T1000 (cell line): ENCODE measurements at regions not wholly inside any gene's neighbourhood (a gene's known extent, or its start where the extent isn't known, plus 50 kb on each side); places are given as distances from the start of the nearest gene placed in this dataset.
"Not testable (repeated sequence)": the region's sequence is repeated elsewhere in the genome, so short reads cannot be mapped to it uniquely, and the experiment has no call there.

Experiments
- DNase-seq: peaks from one replicate; lab custom pipeline; 2025; ENCODE audit warnings: mixed read lengths; lab: John Stamatoyannopoulos, UW

DNA sequence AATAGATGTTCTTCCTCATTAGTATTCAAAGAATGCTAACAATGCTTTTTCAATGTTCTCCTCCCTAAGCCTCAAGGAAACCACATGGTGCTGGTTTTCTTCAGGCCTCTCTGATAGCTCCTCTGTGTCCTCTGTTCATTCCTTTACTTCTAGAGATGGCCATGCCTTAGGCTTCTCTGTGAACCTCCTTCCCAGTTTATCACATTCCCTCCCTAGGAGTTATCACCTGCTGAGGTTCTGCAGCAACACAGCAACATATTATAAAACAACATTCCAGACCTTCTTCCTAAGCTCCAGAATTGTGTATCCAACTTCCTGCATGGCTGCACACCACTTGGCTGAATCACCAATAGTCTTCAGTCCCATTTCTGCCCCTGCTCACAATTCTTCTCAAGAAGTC, 325.5 kb downstream of the IRS1 start:
- no peak for DNase-seq

DNA sequence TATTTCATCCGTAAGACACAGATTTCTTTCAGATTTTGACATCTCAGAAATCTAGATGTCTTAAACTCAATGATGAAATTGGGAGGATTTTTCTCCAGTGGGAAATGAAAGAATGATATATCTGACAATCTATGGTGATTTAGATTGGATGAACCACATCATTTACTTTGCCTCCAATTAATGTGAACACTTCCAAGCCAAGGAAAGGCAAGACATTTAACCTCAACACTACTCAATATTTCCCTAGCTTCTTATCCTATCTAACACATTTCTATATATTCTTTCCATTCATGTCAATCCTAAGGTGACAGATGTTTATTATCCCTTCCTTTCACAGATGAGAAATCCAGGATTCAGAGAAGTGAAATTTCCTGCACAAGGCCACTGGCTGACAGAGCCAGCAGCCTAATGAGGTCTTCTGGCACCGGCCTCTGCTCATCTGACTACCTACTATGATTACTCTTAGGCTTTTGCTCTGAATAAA, 327.6 kb downstream of the IRS1 start:
- no peak for DNase-seq

DNA sequence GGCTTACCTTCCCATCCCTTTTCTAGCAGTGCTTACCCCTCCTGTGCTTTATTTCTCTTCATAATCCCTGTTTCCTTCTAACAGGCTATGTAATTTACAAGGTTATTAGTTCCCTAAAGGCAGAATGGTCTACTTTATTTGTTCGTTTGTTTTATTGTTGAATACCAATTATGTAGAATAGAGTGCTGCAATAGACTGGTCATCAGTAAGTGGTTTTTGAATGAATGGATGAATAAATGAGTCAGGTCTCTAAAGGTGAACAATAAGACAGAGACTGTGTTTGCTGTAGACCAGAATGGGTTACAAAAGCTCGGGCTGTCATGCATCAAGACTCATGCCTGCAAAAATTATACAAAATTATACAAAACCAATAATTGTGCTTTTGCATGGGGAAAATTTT, 332.0 kb downstream of the IRS1 start:
- no peak for DNase-seq

DNA sequence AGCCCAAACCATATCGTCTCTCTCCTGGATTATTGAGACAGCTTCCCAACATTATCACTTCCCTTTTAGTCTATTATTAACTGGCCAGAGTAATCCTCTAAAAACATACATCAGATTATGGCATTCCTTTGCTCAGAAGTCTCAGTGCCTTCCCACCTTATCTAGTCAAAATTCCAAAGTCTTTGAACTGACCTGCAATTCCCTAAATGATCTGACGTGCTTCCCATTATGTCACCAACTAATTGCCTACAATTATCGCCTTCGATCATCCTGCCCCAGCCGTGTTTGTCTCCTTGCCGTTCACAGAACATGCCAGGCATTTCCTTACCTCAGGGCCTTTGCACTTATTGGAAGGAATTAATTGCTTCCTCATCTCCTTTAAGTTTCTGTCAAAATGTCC, 332.4 kb downstream of the IRS1 start:
- no peak for DNase-seq

DNA sequence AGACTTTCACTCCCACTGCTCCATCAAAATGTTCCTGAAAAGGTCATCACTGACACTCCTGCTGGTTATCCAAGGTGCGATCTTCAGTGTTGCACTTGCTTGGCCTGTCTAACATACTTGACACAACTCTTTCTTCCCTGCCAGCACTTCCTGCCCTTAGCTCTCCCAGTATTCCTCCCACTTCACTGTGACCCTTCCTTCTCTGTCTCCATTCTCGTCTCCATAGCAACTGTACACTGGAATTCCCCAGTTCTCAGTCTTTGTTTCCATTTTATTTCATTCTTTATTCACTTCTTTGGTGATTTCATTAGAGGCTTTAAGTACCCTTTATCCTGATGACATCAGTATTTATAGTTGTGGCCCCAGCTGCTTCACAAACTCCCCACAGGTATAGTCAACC, 333.0 kb downstream of the IRS1 start:
- DNase-seq = no peak

DNA sequence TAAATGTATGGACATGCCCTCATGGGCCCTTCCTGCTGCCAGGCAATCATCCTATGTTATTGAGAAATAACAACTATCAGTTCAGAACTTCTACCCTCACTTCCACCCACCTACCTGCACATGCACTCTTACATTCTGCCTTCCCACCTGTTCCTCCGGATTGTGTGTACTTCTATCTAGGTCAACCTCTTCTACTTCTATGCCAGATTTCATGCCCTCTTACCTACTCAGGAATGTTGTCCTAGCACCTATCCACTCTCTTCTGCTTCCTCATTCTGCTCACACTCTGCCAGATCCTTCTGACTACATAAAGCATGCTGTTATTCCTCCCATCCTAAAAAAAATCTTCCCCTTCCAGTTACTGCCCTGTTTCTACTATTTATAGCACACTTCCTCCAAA, 333.5 kb downstream of the IRS1 start:
- DNase-seq = no peak

DNA sequence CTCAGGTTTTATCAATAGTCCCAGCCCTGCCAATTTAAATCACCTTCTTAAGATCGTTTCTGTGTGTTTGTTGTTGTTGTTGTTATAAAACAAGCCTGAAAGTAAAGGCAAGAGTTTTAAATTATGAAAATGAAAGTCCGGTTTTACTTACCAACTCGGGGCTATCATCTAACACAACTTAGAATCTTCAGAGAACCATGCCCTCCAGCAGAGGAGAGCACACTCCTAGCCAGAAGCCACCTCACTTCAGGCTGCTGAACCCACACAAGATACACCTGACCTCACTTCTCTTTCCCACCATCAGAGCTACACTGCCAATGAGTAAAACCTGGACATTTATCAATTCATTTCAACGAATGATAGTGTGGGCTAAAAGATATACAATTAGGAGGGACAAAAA, 335.2 kb downstream of the IRS1 start:
- DNase-seq = no peak

DNA sequence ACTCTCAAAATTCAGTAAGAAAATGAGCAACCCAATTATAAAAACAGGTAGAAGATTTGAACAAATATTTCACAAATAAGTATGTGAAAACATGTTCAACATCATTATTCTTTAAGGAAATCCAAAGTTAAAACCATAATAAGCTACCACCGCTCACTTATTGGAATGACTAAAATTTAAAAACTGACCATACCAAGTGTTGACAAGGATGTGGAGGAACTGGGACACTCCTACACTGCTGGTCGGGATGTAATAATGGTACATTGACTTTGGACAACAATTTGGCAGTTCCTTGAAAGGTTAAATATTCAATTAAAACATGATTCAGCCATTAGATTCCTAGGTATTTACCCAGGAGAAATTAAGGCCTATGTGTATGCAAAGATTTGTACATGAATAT, 336.5 kb downstream of the IRS1 start:
- DNase-seq = no peak

DNA sequence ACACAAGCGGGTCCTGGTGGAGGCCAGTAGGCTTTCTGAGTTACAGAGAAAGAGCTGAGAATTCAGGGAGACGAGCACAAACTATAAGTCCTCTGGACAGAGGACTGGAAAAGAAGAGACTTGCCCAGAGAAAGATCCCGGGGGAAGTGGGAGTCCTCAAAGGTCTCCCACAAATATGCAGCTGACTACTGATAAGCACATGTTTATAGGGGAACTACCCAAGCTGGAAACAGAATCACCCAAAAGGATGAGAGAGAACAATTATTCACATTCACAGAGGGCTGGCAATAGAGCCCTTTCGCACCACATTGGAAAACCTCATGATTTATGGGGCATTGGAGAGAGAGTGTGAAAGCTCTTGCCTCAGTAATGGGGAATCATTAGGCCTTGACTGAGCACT, 337.6 kb downstream of the IRS1 start:
- DNase-seq = no peak

DNA sequence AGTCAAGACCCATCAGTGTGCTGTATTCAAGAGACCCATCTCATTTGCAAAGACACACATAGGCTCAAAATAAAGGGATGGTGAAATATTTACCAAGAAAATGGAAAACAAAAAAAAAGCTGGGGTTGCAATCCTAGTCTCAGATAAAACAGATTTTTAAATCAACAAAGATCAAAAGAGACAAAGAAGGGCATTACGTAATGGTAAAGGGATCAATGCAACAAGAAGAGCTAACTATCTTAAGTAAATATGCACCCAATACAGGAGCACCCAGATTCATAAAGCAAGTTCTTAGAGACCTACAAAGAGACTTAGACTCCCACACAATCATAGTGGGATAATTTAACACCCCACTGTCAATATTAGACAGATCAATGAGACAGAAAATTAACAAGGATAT, 343.5 kb downstream of the IRS1 start:
- DNase-seq = not testable (repeated sequence)

DNA sequence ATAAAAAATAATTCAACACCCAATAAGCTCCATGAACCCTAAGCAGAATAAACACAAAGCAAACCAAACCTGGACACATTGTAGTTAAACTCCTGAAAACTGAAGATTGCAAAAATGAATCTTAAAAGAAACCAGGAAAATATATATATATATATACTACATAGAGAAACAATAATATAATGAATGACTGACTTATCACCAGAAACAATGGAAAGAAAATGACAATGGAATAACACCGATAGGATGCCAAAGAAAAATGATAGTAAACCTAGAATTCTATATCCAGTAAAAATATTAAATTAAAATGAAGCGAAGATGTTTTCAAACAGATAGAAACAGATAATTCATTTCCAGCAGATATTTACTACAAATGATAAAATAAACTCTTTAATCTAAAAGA, 346.9 kb downstream of the IRS1 start:
- no peak for DNase-seq

DNA sequence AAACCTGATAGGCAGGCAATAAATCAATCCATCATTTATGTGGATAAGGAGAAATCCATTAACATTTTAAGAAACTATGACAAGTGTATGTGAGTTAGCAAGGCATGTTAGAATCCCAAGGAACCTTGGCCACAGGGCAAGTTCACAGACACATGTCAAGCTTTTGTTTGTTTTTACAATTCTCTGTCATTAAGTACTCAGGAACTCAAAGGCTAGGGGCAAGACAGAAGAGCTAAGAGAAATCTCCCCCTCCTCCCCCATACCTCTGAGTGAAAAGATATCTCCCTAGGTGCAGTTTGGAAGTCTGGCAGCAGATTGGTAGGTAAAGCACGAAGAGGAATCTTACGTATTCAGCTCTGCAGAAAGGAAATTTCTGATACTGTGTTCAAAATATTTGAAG, 348.1 kb downstream of the IRS1 start:
- DNase-seq = no peak

DNA sequence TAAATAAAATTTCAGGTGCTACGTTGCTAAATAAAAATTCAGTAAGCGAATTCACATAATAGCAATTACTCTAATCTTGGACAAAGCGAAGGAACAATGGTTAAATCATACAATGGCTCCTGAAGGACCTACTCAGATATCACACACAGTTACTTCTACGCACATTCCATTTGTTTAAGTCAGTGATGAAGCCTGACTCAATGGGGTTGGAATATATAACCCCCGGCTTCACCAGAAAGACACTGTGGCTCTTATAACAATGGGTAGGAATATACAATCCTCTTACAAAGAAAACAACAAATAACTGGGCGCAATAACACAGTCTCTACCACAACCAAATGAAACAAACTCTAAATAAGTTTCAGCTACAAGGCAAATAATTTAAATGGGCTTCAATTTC, 349.5 kb downstream of the IRS1 start:
- DNase-seq = no peak

DNA sequence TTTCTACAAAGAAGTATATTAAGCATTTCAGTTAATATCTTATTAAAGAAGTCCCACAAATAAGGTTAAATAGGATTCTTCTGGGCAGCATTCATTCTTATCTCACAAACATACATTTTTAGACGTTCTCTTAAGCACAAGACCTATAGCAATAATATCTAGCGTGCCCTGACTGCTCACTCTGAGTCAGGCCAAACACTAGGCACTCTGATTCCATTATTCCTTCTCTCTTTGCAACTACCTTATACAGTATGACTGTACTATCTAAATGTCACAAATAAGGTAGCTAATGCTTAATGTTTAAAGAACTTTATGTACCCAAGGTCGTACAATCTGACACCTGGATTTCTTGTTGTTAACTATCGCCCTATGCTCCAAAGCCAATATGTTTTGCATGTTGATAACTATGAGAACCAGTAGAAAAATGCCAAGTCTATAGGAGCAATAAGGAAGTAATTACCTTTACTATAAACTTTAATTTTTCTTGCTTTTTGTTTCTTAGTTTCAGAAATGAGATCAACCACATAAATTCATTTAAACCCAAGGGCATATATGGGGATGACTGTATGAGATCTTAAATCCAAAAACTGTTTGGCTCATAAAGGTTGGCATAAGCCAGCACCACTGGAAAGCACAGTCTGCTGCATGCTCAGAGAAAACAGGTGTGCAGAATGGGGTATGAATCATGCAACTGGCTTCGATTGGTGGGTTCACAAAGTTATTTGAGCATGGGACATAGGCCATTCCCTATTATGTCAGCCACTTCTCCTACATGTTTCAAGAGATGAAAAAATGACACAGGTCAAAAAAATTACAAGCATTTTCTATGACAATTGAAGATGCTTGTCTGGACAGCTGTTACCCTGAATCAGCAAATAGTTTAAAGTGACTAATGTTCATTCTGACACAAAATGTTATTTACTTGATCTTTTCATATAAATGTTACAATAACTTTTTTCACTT, 352.0 kb downstream of the IRS1 start:
- DNase-seq = no peak

DNA sequence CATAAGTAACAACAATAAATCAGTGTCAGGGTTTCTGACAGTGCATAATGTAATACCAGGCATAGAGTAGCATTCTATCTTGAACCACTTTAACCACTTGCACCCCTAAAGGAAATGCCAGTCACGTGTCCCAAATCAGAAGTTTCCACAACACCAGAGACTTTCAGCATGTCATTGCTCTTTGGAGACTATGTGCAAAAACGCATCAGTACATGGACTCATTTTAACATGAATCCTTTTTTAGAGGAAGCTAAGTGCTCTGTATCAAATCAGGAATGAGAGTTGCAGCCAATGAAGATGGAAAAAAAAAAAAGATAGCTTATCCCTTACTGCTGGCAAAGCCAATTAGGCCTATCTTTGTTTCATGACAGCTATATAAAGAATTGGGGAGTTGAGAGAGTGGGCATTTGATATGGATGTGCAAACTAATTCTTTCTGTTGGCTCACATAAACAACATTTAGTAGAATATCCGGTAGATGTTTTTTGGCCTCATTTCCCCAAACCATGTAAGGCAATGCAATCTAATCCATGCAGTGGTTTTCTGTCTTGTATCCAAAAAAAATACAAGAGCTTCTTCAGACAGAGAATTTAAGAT, 353.1 kb downstream of the IRS1 start:
- no peak for DNase-seq

DNA sequence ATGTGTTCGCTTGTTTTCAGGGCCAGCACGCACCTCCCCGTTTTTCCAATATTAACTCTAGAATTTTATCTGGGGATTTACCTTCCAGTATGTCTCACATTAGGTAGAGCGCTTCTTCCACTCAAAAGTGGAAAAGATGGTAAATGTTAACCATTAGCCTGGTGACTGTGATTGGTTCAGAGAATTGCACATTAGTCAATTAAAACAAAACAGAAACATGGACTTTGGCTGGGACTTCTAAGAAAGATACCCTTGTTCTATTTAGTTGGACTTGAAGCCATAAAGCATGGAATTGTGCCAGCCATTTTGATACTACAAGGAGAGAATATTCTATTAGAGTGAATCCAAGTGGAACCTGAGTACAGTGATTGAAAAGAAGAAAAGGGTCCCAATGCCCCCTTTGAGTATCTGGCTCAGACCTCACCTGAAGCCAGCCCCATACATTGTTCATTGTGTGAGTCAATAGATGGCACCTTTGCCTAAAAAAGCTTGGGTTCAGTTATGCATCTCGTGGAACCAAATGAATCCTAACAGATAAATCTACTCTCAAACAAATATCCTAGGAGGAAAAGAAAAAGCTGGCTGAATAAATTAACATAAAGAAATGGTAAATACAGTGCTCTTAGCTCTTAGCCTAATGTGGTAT, 354.3 kb downstream of the IRS1 start:
- no peak for DNase-seq

DNA sequence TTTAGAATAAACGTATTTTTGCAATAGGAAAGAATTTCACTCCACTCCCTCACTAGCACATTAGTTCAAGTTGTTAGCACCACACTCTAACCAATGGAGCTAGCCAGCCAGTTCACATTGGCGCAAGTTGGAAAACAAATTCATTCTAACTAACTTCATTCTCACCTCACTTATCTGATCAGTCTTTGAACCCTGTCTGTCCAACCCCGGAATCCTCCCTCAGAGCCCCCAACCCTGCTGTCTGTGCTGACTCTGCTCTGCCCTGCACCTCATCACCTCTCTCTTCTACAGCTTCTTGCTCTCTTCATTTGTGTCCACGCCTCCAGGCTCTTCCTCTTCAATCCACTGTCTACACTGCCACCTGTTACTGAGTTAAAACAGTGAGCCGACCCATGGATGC, 356.5 kb downstream of the IRS1 start:
- DNase-seq = no peak

DNA sequence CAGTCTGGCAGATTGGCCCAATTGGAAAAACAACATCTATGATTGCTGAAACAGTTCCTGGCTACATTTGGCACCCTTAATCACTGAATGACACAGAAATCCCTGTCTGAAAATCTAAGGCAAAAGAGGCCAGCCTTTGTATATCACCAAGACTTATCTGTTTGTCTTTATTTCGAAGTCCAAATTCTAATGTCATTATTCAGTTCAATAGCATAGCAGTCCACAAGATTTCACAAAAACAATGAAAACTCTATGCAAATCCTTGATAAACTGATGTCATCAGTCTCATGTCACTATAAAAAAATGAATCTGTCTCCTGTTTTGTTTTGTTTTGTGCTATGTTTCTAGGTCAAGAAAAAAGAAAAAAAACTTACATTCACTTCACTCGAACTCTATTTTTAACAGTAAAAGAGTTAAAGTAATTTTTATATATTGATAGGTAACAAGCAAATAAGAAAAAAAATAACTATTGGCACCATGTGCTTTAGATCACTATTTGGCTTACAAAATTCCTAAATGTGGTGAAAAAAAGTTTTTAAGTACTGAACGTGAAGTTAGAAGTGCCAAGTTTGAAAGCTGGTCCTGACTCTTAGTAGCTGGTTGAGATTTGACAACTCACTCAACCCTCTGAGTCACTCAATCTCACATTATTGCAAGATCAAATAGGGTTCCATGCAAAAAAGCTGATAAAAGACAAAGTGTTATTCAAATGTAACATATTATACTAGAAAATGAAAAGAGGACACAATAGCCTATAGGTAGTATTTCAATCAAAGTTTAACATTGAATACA, 359.3 kb downstream of the IRS1 start:
- DNase-seq = no peak

DNA sequence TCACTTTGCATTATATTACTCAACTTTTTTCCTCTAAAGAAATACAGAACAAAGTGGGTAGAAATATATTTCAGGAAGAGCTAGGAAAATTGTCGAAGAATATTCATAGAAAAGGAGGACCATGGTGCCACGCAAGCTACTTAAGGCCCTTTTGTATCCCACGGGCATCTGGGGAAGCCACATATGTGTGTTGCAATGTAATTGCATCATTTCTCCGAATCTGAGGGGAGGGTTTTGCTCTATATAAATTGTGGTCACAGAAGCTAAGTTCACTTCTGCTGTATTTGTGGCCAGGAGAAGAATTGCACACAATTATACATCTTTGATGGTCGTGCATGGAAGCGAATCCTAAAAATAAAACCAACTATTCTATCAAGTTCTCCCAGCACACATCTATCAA, 360.3 kb downstream of the IRS1 start:
- DNase-seq = no peak

DNA sequence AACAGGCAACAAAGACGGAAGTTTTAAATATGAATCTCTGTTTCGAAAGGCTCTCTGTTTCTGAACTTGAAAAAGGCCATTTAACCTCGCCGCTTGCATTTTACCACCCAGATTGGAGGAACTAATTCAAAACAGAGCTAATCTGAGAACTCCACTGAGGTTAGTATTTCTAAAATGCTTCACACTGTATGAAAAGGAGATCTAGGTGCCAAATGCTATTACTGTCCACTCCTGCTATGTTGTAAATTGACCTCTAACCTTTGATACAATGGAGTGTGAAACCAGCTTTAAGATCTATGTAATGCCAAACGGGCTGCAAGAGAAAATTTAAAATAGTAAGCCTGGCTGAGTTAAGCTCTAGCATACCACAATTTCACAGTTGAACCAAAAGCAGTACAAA, 364.5 kb downstream of the IRS1 start:
- no peak for DNase-seq

DNA sequence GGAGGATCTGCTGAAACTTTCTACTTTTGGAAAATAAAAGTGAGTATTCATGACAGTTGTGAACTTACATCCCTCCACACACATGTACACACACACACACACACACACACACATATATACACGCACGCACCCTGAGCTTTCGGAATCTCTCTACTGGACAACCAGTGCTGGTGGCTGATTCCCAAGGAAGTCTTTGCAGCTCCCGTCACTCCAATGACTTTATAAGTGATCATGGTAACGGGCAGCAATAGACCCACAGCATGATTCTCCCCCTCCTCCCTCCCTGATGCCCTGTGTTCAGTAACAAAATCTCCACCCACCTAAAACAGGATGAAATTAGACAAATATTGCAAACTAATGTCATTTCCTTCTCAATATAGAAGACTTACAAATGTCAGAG, 364.9 kb downstream of the IRS1 start:
- no peak for DNase-seq

DNA sequence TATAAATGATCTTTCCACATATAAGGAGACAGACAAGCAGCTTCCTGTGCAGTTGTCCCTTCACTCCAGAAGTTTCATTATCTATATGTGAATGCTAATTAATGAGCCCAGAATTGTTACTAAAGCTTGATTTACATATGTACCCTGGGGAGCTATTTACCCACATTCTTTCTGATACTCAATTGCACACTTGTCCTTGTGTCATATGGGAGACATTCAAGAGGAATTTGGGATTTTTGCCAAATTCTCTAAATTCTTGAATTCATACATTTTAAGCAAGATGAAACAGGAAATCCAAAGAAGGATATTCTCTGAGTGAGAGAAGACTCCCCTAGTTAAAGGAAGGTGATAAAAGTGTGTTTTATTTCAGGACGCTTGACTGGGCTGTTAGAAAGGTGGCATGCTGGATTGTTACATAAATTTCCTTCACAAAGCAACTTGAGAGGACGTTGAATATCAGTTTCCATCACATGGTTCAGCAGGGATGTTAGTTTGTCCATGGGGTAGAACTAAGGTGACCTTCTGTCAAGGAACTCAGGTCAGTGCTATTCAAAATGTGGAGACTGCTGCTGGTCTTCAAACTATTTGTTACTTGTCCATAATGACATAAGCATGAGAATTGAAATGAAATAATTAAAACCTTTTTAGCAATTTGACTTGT, 368.2 kb downstream of the IRS1 start:
- DNase-seq = no peak
